Anterior cingulate cortex (tissue), 58 donors: ENCODE measurements at regions not wholly inside any gene's neighbourhood (a gene's known extent, or its start where the extent isn't known, plus 50 kb on each side); places are given as distances from the start of the nearest gene placed in this dataset.
"Not testable (repeated sequence)": the region's sequence is repeated elsewhere in the genome, so short reads cannot be mapped to it uniquely, and the experiment has no call there.

Experiments used
- DNase-seq, 58 donors: peaks; one replicate each; lab custom pipeline; 2025; lab: John Stamatoyannopoulos, UW

DNA sequence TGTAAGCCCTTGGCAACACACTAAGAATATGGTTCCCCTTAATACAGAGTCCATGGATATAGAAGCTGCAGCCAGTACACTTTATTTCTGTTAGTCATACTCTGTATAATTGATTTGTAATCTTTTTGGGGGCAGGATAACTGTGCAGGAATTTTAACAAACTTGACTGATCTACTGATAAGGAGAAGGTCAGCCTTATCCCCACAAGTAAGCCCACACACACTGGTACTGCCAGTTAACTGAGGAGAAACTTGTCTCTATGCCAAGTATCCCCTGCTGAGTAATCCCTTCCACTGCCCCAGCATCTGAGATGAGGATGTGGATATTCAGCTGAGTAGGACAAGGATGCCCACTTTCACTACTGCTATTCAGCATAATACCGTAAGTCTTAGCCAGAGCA is 154.9 kb upstream of the CXXC4 start:
- DNase-seq = no peak

DNA sequence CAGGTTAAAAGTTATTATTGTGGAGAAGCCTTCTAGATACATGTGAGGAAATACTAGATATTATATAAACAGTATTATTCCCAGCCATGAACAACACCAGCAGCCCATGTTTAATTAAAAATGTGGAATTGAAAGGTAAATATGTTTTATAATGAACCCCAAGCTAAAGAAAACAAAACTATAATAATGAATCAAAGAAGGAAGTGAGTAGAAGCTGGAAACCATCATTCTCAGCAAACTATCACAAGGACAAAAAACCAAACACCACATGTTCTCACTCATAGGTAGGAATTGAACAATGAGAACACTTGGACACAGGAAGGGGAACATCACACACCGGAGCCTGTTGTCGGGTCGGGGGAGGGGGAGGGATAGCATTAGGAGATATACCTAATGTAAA is 167.6 kb upstream of the CXXC4 start:
- DNase-seq = not testable (repeated sequence)

DNA sequence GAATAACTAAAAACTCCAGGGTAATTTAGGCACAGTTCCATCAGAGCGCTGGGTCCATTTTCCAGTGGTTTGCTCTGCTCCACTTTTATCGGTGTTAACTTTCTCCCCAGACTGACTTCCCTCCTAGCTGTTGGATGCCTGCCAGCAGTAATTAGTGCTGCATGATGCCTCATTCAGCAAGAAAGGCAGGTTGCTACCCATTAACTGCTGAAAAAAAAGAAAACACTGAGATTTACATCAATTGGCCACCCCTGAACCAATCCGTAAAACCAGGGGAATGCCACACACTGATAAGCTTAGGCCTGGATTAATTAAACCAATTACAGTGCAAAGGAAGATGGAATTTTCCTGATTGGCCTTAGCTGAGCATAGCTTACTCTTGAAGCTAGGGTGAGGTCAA is 182.4 kb upstream of the CXXC4 start:
- peak in 13 of 58 donors; percentile 0 to 20 (median 2) for DNase-seq

DNA sequence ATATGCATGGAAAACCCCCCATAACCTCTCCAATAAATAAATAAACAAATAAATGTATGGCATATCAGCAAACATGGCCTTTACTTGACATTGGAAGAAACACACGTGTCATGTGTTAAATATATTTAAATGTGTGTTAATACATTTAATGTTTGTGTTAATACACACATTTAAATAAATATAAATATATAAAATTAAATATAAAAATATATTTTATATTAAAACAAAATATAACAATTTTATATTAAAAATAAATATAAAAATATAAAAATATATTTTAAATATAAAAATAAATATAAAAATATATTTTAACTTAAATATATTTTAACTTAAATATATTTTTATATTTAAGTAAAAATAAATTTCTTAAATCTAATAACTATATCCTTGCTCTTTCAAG is 187.6 kb upstream of the CXXC4 start:
- no peak for DNase-seq

DNA sequence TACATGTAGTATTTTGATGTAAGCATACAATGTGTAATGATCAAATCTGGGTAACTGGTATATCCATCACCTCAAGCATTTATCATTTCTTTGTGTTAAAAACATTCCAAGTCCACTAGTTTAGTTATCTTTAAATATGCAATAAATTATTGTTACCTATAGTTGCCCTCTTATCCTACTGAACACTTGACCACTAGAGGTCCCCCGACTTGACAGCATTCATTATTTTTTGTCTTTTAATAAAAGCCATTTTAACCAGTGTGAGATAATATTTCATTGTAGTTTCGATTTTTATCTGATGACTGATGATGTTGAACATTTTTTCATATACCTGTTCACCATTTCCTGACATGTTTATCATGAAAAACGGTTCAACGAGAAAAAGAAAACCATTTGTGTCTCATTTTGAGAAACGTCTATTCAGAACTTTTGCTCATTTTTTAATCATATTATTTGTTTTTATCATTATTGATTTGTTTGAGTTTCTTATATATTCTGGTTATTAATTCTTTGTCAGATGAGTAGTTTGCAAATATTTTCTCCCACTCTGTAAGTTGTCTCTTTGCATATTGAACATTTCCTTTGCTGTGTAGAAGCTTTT is 199.0 kb upstream of the CXXC4 start:
- DNase-seq = no peak

DNA sequence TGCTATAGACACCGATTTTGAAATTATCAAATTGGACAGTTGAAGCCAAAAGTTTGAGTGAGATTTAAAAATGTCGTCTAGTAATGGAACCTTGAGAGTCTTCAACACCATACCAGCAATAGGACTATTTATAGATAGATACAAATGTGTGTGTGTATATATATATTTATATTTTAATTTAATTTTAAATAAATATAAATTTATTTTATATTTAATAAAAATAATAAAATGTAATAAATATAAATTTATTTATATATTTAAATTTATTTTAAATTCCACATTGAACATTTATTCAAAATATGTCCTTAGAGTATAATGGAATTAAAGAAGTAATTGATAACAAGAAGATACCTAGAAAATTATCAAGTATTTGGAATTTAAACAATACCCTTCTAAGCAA is 221.9 kb upstream of the CXXC4 start:
- no peak for DNase-seq

DNA sequence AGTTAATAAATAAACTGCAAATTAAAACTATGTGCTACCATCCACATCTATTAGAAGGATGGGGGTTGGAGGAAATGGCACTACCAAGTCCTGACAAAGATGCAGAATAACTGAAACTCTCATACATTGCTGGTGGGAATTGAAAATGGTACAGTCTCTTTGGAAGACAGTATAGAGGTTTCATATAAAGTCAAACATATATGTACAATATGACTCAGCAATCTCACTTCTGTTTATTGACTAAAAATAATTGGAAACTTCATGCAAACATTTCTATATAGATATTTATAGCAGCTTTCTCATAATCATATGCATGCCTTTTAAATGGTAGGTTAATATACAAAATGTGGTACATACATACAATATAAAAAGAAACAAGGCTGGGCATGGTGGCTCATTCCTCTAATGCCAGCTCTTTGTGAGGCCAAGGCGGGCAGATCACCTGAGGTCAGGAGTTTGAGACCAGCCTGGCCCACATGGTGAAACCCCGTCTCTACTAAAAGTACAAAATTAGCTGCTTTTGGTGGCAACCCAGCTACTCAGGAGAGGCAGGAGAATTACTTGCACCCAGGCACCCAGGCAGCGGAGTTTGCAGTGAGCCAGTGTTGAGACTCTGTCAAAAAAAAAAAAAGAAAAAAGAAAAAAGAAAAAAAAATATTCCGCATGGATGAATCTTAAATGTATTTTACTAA is 225.0 kb upstream of the CXXC4 start:
- no peak for DNase-seq

DNA sequence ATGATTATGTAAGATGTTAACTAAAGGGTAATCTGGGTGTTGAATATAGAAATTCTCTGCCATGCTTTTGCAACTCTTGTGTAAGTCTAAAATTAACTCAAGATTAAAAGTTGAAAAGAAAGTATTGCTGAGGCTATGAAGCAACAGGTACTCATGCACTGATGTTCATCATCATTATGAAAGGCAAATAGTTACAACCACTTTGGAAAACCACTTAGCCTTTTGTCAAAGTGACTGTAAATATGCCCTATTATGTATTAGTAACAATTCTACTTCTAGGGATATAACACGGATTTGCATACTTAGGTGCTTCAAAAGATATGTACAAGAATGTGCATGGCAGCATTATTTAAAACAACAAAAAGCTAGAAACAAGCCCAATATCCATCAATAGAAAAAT is 227.8 kb upstream of the CXXC4 start:
- no peak for DNase-seq

DNA sequence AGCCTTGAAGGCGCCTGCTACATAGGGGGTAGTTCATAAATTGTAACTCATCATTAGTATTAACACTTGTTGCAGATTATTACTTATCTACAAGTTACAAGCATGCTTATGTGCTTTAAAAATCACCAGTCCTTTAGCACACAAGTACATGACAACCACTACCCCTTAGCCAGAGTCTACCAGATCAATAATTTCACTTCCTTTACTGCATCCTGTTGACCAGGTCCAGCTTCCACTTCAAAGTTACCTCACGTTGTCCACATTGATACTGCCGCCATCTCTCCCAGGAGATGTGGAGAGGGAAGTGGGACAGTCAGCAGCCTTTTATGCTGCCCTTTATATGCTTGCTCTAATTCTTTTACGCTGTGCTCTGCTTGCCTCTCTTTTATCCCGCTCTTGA is 231.3 kb upstream of the CXXC4 start:
- DNase-seq = no peak

DNA sequence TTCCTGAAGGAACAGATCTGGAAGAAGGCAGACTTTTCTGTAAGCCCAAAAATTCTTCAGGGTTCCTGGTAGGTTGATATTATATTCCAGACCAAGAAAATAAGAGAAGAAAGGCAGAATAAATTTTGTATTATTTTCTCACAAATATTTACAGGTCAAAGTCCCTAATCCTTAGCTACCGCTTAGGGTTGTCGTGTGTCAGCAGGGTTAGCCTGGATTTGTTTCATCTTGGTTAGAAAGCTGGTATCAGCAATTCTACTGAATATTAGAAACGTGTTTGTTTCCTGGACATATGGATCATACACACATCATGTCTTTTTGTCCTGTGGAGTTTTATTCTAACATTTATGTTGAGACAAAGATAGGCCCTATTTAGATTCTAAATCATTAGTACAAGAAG is 232.9 kb upstream of the CXXC4 start:
- DNase-seq = no peak

DNA sequence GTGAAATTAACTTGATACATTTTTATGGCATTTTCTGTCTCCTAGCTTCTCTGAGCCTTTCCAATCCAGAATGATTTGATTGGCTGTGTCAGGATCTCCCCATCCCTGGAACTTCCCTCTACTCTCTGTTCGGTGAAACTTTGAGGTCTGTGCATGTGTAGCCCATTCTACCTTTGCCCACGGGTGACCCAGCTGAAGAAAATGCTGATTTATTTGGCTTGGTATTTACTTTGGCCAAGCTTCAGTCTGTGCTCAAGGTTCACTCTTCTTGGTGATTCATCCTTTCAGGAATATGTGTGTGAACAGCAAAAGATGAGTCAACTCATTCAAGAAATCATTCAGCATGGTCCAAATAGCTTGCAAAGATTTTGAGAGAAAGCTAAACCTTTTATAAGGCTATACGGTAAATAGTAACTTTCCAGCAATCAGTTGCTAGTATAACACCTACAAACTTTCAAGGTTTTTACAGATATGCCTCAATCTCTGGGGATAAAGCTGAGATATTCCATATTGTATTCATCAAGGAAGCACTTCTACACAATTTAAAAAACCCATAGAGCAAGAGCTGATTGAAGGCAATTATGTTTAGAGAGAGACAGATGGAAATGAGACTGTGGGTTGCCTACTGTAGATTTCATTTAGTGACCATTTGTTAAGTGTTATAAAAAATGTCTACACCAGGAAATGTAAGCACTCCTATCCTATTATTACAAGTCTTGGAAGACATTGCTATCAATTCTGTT is 233.9 kb upstream of the CXXC4 start:
- DNase-seq = no peak

DNA sequence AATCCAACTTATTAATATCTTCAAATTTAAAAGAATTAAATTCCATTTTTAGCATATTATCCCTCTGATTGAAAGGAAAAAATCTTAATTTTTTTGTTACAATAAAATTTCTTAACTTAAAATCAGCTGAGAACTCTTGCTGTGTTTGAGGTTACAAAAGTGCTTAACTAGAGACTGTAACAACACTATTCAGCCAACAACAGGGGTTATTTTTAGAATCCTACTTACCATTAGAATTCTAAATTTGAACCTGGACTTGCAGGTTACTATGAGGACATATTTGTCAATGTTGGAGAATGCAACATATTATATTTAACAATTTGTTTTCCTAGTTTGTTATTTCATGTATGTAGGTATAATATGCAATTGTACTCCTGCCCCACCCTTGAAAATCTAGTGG is 238.1 kb upstream of the CXXC4 start:
- no peak for DNase-seq

DNA sequence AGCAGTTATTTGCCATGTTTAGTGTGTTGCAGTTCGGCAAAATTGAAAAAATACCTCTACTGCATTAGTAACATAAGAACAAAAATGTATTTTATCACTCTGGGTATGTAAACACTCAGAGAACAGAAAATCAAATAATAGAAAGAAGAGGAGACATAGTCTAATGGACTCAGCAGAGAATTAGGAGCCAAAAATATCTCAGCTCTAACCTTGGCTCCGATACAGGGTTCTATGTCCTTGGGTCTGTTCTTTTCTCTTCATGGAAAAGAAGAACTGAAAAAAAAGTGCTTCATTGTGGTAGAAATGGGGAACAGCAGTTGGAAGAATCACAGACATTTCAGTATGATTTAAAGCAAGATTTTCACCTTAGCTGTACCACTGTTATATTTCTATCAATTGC is 240.5 kb upstream of the CXXC4 start:
- no peak for DNase-seq

DNA sequence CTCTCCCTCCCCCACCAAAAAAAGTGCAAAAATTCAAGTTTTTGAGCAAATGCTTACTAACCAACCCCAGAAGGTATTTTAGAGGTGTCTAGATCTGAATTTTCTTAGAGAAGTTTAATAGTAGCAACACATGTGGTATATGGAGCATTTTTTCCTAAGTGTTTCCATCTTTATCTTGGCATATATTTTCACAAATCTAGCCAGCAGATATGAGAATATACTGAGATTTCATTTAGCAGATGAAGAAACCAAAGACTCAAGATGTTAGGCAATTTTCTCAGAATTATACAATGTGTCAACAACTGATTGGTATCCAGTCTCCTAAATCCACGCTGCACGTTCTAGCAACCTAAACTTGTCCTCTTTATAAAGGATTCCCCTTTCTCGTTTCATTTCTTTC is 245.5 kb upstream of the CXXC4 start:
- DNase-seq = no peak

DNA sequence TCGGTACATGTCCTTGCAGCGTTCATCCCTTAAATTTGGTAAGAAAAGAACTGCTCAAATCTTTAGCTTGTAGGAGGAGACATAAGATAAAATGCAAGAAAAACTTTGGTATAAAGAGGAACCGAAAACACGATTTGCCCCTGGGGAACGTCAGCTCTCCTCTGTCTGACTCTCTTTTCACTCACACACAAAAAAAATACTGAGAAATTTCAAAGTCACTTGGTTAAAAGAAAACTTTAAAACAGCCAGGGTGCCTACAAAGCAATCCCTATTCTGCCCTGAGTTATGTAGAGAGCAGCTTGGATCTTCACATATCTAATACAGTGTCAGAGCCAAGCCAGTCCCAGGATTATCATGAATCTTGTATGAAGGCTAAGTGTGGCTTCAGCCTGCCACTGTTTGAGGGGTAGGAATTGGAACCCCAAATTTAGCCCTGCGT is 248.5 kb upstream of the CXXC4 start:
- DNase-seq = no peak

DNA sequence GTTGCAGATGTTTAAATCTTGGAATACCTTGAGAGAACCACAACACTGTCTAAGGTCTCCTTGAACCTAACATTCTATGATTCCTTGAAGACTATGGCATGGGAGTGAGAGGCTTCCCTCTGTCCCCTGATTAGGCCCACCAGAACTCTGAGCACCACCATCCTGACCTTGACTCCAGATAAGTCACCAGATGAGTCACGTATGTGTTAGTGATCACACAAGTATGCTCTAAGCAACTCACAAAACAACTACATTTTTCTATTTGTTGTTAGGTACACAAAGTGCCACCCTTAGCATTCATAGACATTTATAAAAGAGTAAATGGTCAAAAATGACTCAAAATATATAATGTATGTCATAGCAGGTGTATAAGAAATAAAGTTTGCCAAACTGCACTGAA is 252.9 kb upstream of the CXXC4 start:
- no peak for DNase-seq

DNA sequence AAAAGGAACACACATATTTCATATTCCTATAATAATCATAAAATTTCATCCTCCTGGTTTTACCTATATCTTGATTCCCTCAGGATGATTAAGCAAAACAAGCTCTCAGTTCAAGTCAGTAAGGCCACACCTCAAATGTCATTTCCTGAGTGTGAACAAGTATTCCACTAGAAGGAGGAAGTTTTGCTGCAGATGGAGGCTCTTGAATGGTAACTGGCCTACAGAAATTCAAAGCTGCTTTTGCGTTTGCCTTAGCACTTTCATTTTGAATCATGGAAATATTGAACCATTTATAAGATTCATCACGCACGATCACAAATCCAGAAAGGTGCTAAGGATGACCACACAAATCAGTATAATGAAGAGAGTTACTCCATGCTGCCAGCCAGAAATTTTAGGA is 254.4 kb upstream of the CXXC4 start:
- DNase-seq = no peak

DNA sequence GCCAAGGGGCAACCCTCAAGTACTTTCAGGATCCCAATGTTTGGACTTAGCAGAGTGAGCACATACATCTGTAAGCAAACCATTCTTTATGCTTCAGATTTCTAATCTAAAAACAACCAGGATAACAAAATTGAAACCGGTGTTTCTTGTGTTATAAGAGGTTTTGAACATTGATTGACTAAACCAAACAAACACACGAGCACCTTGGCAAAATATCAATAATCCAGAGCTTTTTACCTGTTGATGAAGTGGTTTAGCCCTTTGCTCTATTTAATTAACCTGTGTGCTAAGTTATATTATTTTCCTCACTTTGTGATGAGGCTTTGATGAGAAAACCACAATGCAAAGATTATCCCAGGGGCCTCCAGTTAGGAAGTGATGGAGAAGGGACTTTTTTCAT is 255.3 kb upstream of the CXXC4 start:
- no peak for DNase-seq

DNA sequence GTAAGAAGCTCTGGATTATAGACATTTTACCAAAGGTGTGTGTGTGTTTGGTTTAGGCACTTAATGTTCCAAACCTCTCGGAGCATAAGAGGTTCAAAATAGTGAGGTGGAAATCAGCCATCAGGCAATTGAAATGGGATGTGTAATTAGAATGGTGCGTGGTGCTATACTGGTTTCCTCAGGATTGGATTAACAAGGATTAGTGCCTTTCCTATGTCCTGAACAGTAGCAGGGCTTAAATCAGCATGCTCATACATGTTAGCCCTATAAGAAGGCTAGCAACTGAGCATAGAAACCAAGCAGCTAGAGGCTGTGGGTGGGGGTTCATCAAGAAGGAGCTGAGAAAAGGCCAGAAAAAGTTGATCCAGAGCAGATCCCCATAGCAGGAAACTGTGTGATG is 256.8 kb upstream of the CXXC4 start:
- no peak for DNase-seq

DNA sequence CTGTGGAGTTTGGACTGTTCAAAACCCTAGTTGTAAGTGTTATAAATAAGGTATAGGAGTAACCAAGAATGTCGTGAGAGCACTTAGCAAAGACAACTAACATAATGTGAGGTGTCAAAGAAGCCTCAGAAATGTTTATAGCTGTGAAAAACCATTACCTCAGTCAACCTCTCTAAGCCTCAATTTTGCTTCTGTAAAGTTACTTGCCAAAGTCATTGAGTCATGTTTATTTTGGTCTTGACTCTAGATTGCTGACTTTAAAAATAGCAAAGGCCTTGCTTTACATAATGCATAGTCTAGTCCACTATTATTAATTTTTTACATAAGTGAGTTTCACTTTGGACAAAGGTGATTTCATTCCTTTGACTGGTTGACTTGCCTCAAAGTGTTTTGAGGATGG is 257.6 kb upstream of the CXXC4 start:
- DNase-seq = no peak

DNA sequence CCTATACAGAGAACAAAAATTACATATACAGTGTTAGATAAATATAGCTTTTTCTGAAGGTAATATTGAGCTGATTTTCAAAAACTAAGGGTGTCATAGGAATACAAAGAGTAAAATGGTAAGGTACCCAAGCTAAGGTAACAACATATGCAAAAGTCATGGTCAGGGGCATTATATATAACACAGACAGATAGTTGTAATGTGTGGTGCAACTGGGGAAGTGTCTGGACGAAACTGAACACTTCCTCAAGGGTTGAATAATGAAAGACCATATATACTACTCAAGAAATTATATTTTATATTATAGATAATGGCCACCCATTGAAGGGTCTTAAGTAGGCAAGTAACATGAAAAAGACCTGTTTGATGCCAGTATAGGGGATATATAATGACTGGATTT is 262.1 kb upstream of the CXXC4 start:
- DNase-seq = no peak

DNA sequence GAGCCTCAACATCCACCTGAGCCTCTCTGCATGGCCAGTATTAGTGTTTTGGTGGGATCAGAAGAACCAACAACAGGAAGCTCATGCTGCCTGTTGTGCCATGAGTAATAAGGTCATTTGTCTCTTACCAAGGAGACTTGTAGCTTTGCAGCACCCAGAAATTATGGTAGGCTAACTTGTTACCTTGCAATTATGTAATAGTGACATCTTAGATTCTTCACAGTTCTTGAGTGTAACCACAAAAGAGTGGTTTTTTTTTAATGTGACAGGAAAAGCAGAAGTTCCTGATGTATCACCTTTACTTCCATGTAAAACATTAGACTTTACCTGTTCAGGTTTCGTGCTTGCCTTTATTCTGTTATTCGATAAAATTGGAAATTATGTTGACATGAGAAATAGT is 263.9 kb upstream of the CXXC4 start:
- DNase-seq = no peak
